Esophagus muscularis mucosa (tissue), 4 donors: ENCODE measurements at regions not wholly inside any gene's neighbourhood (a gene's known extent, or its start where the extent isn't known, plus 50 kb on each side); places are given as distances from the start of the nearest gene placed in this dataset.
"Not testable (repeated sequence)": the region's sequence is repeated elsewhere in the genome, so short reads cannot be mapped to it uniquely, and the experiment has no call there.

Experiments
- DNase-seq: peaks from one replicate; pipeline ENCODE4 v3.0.0-alpha.2; 2017; ENCODE audit errors: extremely low spot score
- H3K27ac ChIP-seq, 4 donors: fragments of 200-600 bp; sonication (generic); replicated peaks in 1 of 4; 1 replicate in 3 of 4; 2 replicates in 1 of 4; pipeline ENCODE4 v1.5.1; 2016 to 2019; ENCODE audit warnings: mild to moderate bottlenecking in 1 of 4
- H3K27me3 ChIP-seq, 4 donors: fragments of 200-600 bp; sonication (generic); one replicate each; pipeline versions ENCODE4 v1.5.1 to v1.6.0; 2016 to 2019
- H3K36me3 ChIP-seq, 4 donors: fragments of 200-600 bp; sonication (generic); one replicate each; pipeline ENCODE4 v1.5.1; 2016 to 2019
- H3K4me1 ChIP-seq, 4 donors: fragments of 200-600 bp; sonication (generic); one replicate each; pipeline ENCODE4 v1.5.1; 2016 to 2019
- H3K4me3 ChIP-seq, 4 donors: fragments of 200-600 bp; sonication (generic); 1 replicate in 2 of 4; 2 replicates in 2 of 4; pipeline ENCODE4 v1.5.1; 2016 to 2019; ENCODE audit warnings: mild to moderate bottlenecking in 4 of 4, moderate library complexity in 1 of 4
- H3K9me3 ChIP-seq, 4 donors: fragments of 200-600 bp; sonication (generic); 1 replicate in 3 of 4; 2 replicates in 1 of 4; pipeline ENCODE4 v1.5.1; 2016 to 2019
- CTCF ChIP-seq, 3 experiments: fragments of 200-600 bp in 2 of 3; fragments of 450-650 bp in 1 of 3; sonication (generic) in 2 of 3; IDR thresholded peaks; one replicate each; pipeline ENCODE4 v1.5.1; 2017 to 2019; ENCODE audit warnings: antibody characterized with exemption in 3 of 3, mild to moderate bottlenecking in 2 of 3, moderate library complexity in 1 of 3
- EP300 ChIP-seq: sonication (generic); formaldehyde crosslinking; IDR thresholded peaks from one replicate; pipeline ENCODE4 v1.6.1; 2017; ENCODE audit warnings: antibody characterized with exemption
- POLR2A ChIP-seq: fragments of 450-650 bp; IDR thresholded peaks from one replicate; pipeline ENCODE4 v1.6.1; 2017; ENCODE audit warnings: antibody characterized with exemption, moderate library complexity, mild to moderate bottlenecking, low read depth
- POLR2AphosphoS5 ChIP-seq, 2 donors: sonication (generic); formaldehyde crosslinking; IDR thresholded peaks; one replicate each; pipeline ENCODE4 v1.6.1; 2017; ENCODE audit warnings: antibody characterized with exemption in 2 of 2
- WGBS: methylation state at CpG from one replicate; pipeline ENCODE4 v1.1.5; 2018; 5-methylcytosine and 5-hydroxymethylcytosine counted together
- intact Hi-C: fragments of 100-400 bp; cut with DNase I; formaldehyde crosslinking; loops from one replicate; pipeline ENCODE4 v1.15.1; 2023

GRCh38 chr15:83335542-83335941 is 51.1 kb upstream of the BNC1 start:
- H3K36me3 ChIP-seq, intact Hi-C loops, H3K4me1 ChIP-seq, DNase-seq, H3K27ac ChIP-seq, H3K9me3 ChIP-seq, H3K4me3 ChIP-seq: not testable (repeated sequence)
- 75% methylated on average over 1 of the region's 1 CpG for WGBS
- peaks cover 0 to 18% (median 0%) of the 10 kb centered on the region in 4 donors for H3K27me3 ChIP-seq

- H3K9me3 ChIP-seq: no peaks in the 10 kb centered on the region
- H3K27ac ChIP-seq: no peak overlapping the region
- intact Hi-C loops: no loop called here
- WGBS: 82% methylated on average over 5 of the region's 5 CpGs
- H3K4me1 ChIP-seq: no peaks in the 10 kb centered on the region
- no peaks in the 10 kb centered on the region for H3K36me3 ChIP-seq
- no peak for TF ChIP-seq CTCF (IDR thresholded peaks at IDR 0.05)
- TF ChIP-seq EP300: no peak
- no peak for TF ChIP-seq POLR2A
- TF ChIP-seq POLR2AphosphoS5 (IDR thresholded peaks at IDR 0.05): no peak
- H3K27me3 ChIP-seq: peaks cover 0 to 27% (median 0%) of the 10 kb centered on the region in 4 donors
- no peak for DNase-seq
- no peak overlapping the region for H3K4me3 ChIP-seq
Observed at GRCh38 chr15:83339396-83339795, 54.9 kb upstream of the BNC1 start.

- WGBS: 100% methylated on average over 1 of the region's 1 CpG
- intact Hi-C loops: no loop called here
- TF ChIP-seq EP300 (no peak), POLR2A (no peak), POLR2AphosphoS5 (IDR thresholded peaks at IDR 0.05) (no peak), CTCF (IDR thresholded peaks at IDR 0.05) (no peak)
- DNase-seq: no peak
- H3K36me3 ChIP-seq: no peaks in the 10 kb centered on the region
- H3K27ac ChIP-seq: no peak overlapping the region
- no peaks in the 10 kb centered on the region for H3K4me1 ChIP-seq
- no peak overlapping the region for H3K4me3 ChIP-seq
- no peaks in the 10 kb centered on the region for H3K9me3 ChIP-seq
- peaks cover 0 to 32% (median 0%) of the 10 kb centered on the region in 4 donors for H3K27me3 ChIP-seq
Observed at GRCh38 chr15:83340087-83340486, 55.6 kb upstream of the BNC1 start.

GRCh38 chr15:83346342-83346741 is 61.9 kb upstream of the BNC1 start:
- Histone ChIP-seq H3K9me3 (no peaks in the 10 kb centered on the region), H3K27me3 (peaks cover 0 to 40% (median 0%) of the 10 kb centered on the region in 4 donors), H3K36me3 (no peaks in the 10 kb centered on the region), H3K4me1 (no peaks in the 10 kb centered on the region), H3K4me3 (no peak overlapping the region), H3K27ac (no peak overlapping the region)
- DNase-seq: no peak
- 56% methylated on average over 3 of the region's 3 CpGs for WGBS
- TF ChIP-seq EP300 (no peak), CTCF (IDR thresholded peaks at IDR 0.05) (no peak), POLR2A (no peak), POLR2AphosphoS5 (IDR thresholded peaks at IDR 0.05) (no peak)
- intact Hi-C loops: no loop called here

- 69% methylated on average over 1 of the region's 1 CpG for WGBS
- Histone ChIP-seq H3K27ac (no peak overlapping the region), H3K4me1 (no peaks in the 10 kb centered on the region), H3K36me3 (no peaks in the 10 kb centered on the region), H3K27me3 (peaks cover 0 to 42% (median 0%) of the 10 kb centered on the region in 4 donors), H3K4me3 (no peak overlapping the region), H3K9me3 (no peaks in the 10 kb centered on the region)
- intact Hi-C loops: no loop called here
- no peak for DNase-seq
- no peak for TF ChIP-seq POLR2A
- TF ChIP-seq EP300: no peak
- TF ChIP-seq POLR2AphosphoS5 (IDR thresholded peaks at IDR 0.05): no peak
- TF ChIP-seq CTCF (IDR thresholded peaks at IDR 0.05): no peak
Observed at GRCh38 chr15:83352119-83352518, 67.7 kb upstream of the BNC1 start.
